Lower leg skin (tissue), 3 donors: ENCODE measurements at regions not wholly inside any gene's neighbourhood (a gene's known extent, or its start where the extent isn't known, plus 50 kb on each side); places are given as distances from the start of the nearest gene placed in this dataset.

Experiments used
- CTCF ChIP-seq, 3 donors: fragments of 450-650 bp; IDR thresholded peaks; one replicate each; pipeline ENCODE4 v1.5.1; 2016; ENCODE audit warnings: antibody characterized with exemption in 3 of 3, mild to moderate bottlenecking in 3 of 3, moderate library complexity in 2 of 3
- POLR2A ChIP-seq, 2 donors: fragments of 450-650 bp; IDR thresholded peaks; one replicate each; pipeline ENCODE4 v1.6.1; 2016 to 2017; ENCODE audit warnings: antibody characterized with exemption in 2 of 2, mild to moderate bottlenecking in 1 of 2, moderate library complexity in 1 of 2

GRCh38 chr10:3494131-3494837 is 290.7 kb downstream of the KLF6 start:
- TF ChIP-seq CTCF (IDR thresholded peaks at IDR 0.05) (no peak), POLR2A (IDR thresholded peaks at IDR 0.05) (no peak)
